HL-60 (cell line): ENCODE measurements at regions not wholly inside any gene's neighbourhood (a gene's known extent, or its start where the extent isn't known, plus 50 kb on each side); places are given as distances from the start of the nearest gene placed in this dataset.

ENCODE experiments used
- POLR2AphosphoS5 ChIP-seq: IDR thresholded peaks from 2 replicates; pipeline ENCODE4 v1.6.1; 2012; ENCODE audit warnings: low read depth
- TF ChIP-seq, protein P1 (sequence below): IDR thresholded peaks from one replicate; pipeline ENCODE4 v1.5.1; 2011; ENCODE audit warnings: low read length, control low read depth, inconsistent platforms; ENCODE audit not compliant: insufficient read depth

DNA sequence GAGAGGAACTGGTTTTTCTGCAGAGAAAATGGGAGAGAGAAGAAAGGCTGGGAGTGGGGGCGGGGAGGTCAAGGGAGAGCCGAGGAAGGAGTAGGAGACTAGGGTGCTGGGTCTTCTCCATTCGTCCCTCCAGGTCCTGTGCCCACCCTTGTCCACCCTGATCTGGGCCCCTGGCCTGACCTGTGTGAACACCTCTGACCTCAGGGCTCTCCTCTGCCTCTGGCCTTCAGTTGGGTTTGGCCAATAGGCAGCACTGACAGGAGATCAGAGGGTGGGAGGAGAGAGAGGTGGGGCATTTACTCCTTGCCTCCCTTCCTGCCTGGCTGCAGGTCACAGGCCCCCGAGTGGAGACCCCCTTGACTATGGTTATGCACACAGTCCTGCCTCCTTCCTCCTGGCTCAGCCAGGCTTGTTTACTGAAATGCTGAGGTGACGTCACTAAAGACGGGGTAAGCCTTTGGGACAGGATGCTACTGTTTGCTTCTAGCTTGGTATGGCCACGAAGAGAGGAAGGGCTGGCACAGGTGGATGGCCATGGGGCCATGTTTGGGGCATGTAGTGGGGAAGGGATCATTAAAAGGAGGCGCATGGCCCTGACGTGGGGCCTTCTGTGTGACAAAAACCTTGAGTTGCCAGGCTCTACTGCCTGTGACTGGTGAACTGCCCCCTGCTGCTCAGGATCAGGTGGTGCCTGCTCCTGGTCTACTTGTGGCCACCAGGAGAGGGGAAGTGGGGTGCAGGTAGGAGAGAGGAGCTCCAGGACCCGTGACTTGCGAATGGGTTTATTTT is 248.7 kb upstream of the CSF3R start:
- TF ChIP-seq, protein P1, sequence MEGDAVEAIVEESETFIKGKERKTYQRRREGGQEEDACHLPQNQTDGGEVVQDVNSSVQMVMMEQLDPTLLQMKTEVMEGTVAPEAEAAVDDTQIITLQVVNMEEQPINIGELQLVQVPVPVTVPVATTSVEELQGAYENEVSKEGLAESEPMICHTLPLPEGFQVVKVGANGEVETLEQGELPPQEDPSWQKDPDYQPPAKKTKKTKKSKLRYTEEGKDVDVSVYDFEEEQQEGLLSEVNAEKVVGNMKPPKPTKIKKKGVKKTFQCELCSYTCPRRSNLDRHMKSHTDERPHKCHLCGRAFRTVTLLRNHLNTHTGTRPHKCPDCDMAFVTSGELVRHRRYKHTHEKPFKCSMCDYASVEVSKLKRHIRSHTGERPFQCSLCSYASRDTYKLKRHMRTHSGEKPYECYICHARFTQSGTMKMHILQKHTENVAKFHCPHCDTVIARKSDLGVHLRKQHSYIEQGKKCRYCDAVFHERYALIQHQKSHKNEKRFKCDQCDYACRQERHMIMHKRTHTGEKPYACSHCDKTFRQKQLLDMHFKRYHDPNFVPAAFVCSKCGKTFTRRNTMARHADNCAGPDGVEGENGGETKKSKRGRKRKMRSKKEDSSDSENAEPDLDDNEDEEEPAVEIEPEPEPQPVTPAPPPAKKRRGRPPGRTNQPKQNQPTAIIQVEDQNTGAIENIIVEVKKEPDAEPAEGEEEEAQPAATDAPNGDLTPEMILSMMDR, result no peak
- TF ChIP-seq POLR2AphosphoS5, result no peak
